Vagina (tissue), 2 donors: ENCODE measurements at regions not wholly inside any gene's neighbourhood (a gene's known extent, or its start where the extent isn't known, plus 50 kb on each side); places are given as distances from the start of the nearest gene placed in this dataset.

Source experiments
- DNase-seq, 2 donors: peaks; one replicate each; pipeline ENCODE4 v3.0.0-alpha.2; 2017; ENCODE audit errors: extremely low spot score in 2 of 2
- H3K27ac ChIP-seq: fragments of 200-600 bp; sonication (generic); one replicate; pipeline ENCODE4 v1.5.1; 2019
- H3K27me3 ChIP-seq: fragments of 200-600 bp; sonication (generic); one replicate; pipeline ENCODE4 v1.5.1; 2019
- H3K36me3 ChIP-seq, 2 donors: fragments of 200-600 bp; sonication (generic); one replicate each; pipeline ENCODE4 v1.5.1; 2017 to 2019
- H3K4me1 ChIP-seq: fragments of 200-600 bp; sonication (generic); one replicate; pipeline ENCODE4 v1.5.1; 2019
- H3K4me3 ChIP-seq, 2 donors: fragments of 200-600 bp; sonication (generic); 1 replicate in 1 of 2; 2 replicates in 1 of 2; pipeline ENCODE4 v1.5.1; 2016 to 2019
- H3K9me3 ChIP-seq: fragments of 200-600 bp; sonication (generic); one replicate; pipeline ENCODE4 v1.5.1; 2019
- CTCF ChIP-seq, 3 experiments: fragments of 450-650 bp in 2 of 3; fragments of 200-600 bp in 1 of 3; sonication (generic) in 1 of 3; IDR thresholded peaks; one replicate each; pipeline ENCODE4 v1.5.1; 2017 to 2019; ENCODE audit warnings: antibody characterized with exemption in 3 of 3, mild to moderate bottlenecking in 2 of 3, moderate library complexity in 2 of 3
- POLR2A ChIP-seq, 2 donors: fragments of 450-650 bp; IDR thresholded peaks; one replicate each; pipeline ENCODE4 v1.6.1; 2017; ENCODE audit warnings: antibody characterized with exemption in 2 of 2, mild to moderate bottlenecking in 2 of 2, moderate library complexity in 2 of 2
- POLR2AphosphoS5 ChIP-seq, 2 donors: sonication (generic); formaldehyde crosslinking; IDR thresholded peaks; one replicate each; pipeline ENCODE4 v1.9.0; 2017; ENCODE audit warnings: antibody characterized with exemption in 2 of 2, mild to moderate bottlenecking in 2 of 2, low read depth in 1 of 2; ENCODE audit not compliant: insufficient read depth in 1 of 2
- intact Hi-C: fragments of 100-400 bp; cut with DNase I; formaldehyde crosslinking; loops from one replicate; pipeline ENCODE4 v1.15.1; 2023

GRCh38 chr5:163221581-163221980 is 215.8 kb upstream of the CCNG1 start:
- Histone ChIP-seq H3K4me3 (no peak overlapping the region), H3K27me3 (no peaks in the 10 kb centered on the region)
- intact Hi-C loops = no loop called here

GRCh38 chr5:163222982-163223381 is 214.4 kb upstream of the CCNG1 start:
- TF ChIP-seq POLR2AphosphoS5 (IDR thresholded peaks at IDR 0.05; ENCODE audit: insufficient read depth in 1 of 2, low read depth in 1 of 2) = no peak
- TF ChIP-seq CTCF (IDR thresholded peaks at IDR 0.05) = no peak
- TF ChIP-seq POLR2A (IDR thresholded peaks at IDR 0.05) = no peak
- intact Hi-C loops = no loop called here

More at GRCh38 chr5:163221581-163221980, 215.8 kb upstream of the CCNG1 start:
- Histone ChIP-seq H3K4me1 (no peaks in the 10 kb centered on the region), H3K9me3 (no peaks in the 10 kb centered on the region), H3K36me3 (no peaks in the 10 kb centered on the region), H3K27ac (no peak overlapping the region)
- TF ChIP-seq POLR2A (IDR thresholded peaks at IDR 0.05) (no peak), POLR2AphosphoS5 (IDR thresholded peaks at IDR 0.05; ENCODE audit: insufficient read depth in 1 of 2, low read depth in 1 of 2) (no peak), CTCF (IDR thresholded peaks at IDR 0.05) (no peak)
- DNase-seq = no peak

DNA sequence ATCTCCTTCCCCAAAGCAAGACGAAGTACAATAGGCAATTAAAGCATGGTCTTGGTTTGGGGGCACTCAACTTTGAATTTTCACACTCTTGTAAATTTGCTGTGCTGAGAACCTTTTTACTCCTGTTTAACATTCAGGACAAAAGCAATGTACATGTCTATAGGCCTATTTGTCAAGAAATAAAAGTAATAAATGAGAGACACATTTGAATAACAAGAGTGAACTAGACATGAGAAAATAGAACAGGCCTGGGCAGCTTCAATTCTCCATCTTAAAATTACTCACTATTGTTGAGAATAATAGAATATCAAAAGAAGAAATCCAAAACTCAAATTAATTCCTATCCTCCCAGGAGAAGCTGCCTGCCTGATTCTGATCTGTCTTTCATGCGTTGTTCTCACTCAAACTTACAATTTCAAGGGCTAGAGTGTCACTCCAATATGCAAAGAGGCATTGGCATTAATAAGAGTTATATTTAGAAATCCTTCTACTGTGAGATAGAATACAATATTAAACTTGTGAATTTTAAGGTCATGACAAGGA is 192.9 kb upstream of the CCNG1 start:
- no peaks in the 10 kb centered on the region for H3K36me3 ChIP-seq
- H3K9me3 ChIP-seq = no peaks in the 10 kb centered on the region
- no peak overlapping the region for H3K4me3 ChIP-seq
- TF ChIP-seq CTCF (IDR thresholded peaks at IDR 0.05) (no peak), POLR2A (IDR thresholded peaks at IDR 0.05) (no peak), POLR2AphosphoS5 (IDR thresholded peaks at IDR 0.05; ENCODE audit: insufficient read depth in 1 of 2, low read depth in 1 of 2) (no peak)
- intact Hi-C loops = no loop called here
- H3K27ac ChIP-seq = no peak overlapping the region
- no peaks in the 10 kb centered on the region for H3K4me1 ChIP-seq
- H3K27me3 ChIP-seq = no peaks in the 10 kb centered on the region
- DNase-seq = no peak

More at GRCh38 chr5:163222982-163223381, 214.4 kb upstream of the CCNG1 start:
- DNase-seq = no peak
- H3K27ac ChIP-seq = no peak overlapping the region
- H3K36me3 ChIP-seq = no peaks in the 10 kb centered on the region
- no peak overlapping the region for H3K4me3 ChIP-seq
- H3K9me3 ChIP-seq = no peaks in the 10 kb centered on the region
- H3K4me1 ChIP-seq = no peaks in the 10 kb centered on the region
- H3K27me3 ChIP-seq = no peaks in the 10 kb centered on the region

GRCh38 chr5:163245584-163245983 is 191.8 kb upstream of the CCNG1 start:
- intact Hi-C loops = no loop called here
- H3K36me3 ChIP-seq = no peaks in the 10 kb centered on the region
- no peak for TF ChIP-seq POLR2AphosphoS5 (IDR thresholded peaks at IDR 0.05; ENCODE audit: insufficient read depth in 1 of 2, low read depth in 1 of 2)
- no peak for TF ChIP-seq CTCF (IDR thresholded peaks at IDR 0.05)
- no peak for TF ChIP-seq POLR2A (IDR thresholded peaks at IDR 0.05)
- H3K27me3 ChIP-seq = no peaks in the 10 kb centered on the region
- no peak overlapping the region for H3K27ac ChIP-seq
- no peaks in the 10 kb centered on the region for H3K4me1 ChIP-seq
- DNase-seq = no peak
- no peak overlapping the region for H3K4me3 ChIP-seq
- H3K9me3 ChIP-seq = no peaks in the 10 kb centered on the region

DNA sequence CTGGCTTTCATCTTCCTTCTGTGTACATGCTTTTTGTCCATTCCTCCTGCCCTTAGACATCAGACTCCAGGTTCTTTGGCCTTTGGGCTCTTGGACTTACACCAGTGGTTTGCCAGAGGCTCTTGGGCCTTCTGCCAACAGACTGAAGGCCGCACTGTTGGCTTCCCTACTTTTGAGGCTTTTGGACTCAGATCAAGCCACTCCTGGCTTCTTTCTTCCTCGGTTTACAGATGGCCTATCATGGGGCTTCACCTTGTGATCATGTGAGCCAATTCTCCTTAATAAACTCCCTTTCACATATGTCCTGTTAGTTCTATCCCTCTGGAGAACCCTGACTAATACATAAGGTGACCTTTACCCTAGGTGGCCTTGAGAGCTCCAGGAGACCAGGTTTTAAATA is 189.1 kb upstream of the CCNG1 start:
- H3K36me3 ChIP-seq = no peaks in the 10 kb centered on the region
- no peak for DNase-seq
- H3K27me3 ChIP-seq = no peaks in the 10 kb centered on the region
- no peak overlapping the region for H3K27ac ChIP-seq
- H3K9me3 ChIP-seq = no peaks in the 10 kb centered on the region
- no peak overlapping the region for H3K4me3 ChIP-seq
- H3K4me1 ChIP-seq = no peaks in the 10 kb centered on the region
- intact Hi-C loops = no loop called here
- TF ChIP-seq CTCF (IDR thresholded peaks at IDR 0.05) (no peak), POLR2A (IDR thresholded peaks at IDR 0.05) (no peak), POLR2AphosphoS5 (IDR thresholded peaks at IDR 0.05; ENCODE audit: insufficient read depth in 1 of 2, low read depth in 1 of 2) (no peak)
